NCI-H82 treated with DMSO at 0.1 percent for 48 hours (cell line): ENCODE measurements at regions not wholly inside any gene's neighbourhood (a gene's known extent, or its start where the extent isn't known, plus 50 kb on each side); places are given as distances from the start of the nearest gene placed in this dataset.
"Not testable (repeated sequence)": the region's sequence is repeated elsewhere in the genome, so short reads cannot be mapped to it uniquely, and the experiment has no call there.

ENCODE experiments used
- DNase-seq: peaks from one replicate; lab custom pipeline; 2025; ENCODE audit not compliant: unreplicated experiment; lab: John Stamatoyannopoulos, UW

DNA sequence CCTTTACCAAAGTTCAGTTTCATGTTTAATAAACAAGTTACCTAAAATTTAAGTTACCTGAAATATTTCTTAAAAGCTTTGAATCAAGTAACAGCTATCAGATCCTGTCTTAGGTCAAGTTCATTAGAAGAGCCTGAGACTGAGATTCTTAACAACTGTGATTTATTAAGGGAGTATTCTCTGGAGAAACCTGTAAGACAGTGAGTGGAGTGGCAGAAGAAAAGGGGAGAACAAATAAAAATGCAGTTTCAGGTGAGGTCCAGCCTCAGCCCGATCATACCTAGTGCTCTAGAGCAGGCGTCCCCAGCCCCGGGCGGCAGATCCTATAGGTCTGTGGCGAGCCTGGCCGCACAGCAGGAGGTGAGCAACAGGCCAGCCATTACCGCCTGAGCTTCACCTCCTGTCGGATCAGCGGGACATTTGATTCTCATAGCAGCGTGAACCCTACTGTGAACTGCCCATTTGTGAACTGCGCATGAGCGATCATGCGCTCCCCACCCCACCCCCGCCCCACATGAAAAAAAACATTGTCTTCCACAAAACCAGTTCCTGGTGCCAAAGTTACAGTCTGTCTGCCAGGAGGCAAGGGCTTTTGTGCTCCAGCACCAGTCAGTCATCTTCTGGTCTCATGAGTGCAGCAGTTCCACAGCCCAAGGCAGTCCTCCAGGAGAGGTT, 59.2 kb upstream of the ADGRB3 start:
- no peak for DNase-seq

DNA sequence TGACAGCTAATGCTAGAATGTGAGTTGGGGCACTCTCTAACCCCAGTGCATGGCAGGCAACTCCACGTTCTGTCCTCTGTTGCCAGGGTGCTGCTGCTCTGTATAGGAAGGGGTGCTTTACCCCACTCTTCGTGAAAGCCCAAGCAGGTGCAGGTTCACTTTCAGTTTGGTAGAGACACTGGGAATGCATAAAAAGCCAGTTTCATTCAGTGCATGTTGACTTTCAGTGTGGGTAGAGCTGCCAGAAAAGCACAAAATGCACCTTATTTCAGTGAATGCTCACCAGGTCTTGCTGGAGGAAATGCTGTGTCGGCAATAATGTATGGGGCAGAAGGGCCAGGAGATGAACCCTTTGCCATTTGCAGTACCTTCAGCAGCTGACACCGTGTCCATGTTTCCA, 62.1 kb upstream of the ADGRB3 start:
- DNase-seq: no peak

DNA sequence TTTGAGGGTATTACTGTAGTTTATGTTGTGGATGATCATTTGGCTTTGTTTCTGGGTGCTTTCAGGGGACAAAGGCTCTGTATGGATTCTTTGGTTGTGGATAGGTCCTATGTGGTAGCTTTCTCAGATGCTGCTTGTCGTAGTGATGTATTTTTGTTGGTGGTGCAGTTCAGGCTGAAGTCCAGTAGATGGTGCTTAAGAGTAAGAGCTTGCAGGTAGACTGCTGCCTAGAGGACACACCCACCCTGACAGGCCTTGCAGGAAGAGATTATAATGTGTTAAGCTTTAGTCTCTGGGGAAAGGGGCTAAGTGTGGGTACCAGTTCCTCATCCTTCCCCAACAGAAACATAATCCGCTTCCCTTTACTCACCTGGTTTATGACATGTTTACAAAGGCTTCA, 62.6 kb upstream of the ADGRB3 start:
- DNase-seq: peak; percentile 84

DNA sequence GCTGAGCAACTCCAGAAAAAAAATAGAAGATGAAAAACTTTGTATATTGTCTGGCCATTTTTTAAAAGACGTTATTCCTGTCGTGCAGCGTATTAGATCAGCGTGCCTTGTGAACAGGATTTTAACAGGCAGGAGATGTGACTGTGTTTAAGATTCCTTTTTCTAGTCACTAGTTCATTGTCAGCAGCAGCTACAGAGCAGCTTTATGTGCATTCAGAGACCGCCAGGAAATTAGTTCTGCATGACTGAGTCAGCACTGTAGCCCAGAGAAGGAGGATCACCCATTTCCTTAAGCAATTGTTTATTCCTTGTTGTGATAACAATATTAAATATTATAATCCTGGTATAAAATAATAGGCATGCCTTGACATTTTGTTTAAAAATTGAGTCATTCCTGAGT, 75.4 kb upstream of the ADGRB3 start:
- peak; percentile 71 for DNase-seq

DNA sequence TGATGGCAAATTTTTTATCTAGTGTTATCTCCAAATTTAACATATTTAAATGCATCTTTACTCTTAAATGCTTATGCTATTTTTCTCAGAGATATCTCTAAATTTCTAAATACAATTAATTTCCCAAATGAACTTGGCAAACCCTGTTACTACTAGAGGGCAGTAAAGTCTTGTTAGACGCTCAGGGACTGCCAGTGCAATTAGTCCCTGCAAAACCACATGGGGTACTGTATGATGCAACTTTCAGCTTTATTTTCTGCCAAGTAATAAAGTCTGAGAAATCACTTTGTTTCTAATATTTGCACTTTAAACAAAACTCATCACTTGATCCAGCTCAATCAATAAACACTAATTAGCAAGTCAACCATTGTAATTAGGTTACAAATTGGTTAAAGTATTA, 76.0 kb upstream of the ADGRB3 start:
- peak; percentile 27 for DNase-seq

DNA sequence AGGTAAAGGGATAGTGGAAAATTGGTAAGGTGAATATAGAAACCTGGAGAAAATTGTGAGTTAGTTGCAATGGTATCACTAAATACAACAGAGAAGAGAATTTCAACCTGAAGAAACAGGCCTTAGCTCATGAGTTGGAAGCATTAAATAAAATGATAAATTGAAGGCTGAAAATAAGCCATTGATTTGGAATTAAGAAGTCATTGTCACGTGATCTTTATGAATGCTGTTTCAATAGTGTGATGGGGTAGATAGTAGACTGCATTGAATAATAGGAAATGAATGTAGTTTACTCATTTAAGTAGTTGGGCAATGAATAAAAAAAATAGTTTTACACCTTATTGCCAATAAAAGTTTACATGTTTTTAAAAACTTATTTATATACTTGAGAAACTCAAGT, 88.5 kb upstream of the ADGRB3 start:
- DNase-seq: no peak

DNA sequence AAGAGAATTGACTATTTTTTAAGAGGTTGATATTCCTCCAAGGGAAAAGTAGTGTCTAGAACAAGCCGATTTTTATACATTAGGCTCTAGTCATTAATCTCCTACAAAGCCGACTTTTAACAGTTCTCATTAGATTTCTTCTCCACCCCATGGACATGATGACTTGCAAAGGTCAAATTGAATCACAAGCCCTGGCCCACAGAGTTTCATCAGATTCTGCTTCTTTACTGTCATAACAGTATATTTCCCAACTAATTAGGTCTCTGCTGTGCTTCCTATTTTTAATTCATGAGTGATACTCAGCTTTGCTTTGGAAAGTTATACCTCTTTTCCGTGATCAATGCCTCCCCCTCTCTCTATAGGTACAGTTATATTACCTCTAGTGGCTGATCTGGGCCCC, 90.6 kb upstream of the ADGRB3 start:
- no peak for DNase-seq

DNA sequence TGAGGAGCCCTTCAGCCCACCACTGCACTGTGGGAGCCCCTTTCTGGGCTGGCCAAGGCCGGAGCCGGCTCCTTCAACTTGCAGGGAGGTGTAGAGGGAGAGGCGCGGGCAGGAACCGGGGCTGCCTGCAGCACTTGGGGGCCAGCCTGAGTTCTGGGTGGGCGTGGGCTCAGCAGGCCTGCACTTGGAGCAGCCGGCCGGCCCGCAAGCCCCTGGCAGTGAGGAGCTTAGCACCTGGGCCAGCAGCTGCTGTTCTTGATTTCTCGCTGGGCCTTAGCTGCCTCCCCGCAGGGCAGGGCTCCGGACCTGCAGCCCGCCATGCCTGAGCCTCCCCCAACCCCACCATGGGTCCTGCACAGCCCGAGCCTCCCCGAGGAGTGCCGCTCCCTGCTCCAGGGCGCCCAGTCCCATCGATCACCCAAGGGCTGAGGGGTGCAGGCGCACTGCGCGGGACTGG, 101.7 kb upstream of the ADGRB3 start:
- no peak for DNase-seq

DNA sequence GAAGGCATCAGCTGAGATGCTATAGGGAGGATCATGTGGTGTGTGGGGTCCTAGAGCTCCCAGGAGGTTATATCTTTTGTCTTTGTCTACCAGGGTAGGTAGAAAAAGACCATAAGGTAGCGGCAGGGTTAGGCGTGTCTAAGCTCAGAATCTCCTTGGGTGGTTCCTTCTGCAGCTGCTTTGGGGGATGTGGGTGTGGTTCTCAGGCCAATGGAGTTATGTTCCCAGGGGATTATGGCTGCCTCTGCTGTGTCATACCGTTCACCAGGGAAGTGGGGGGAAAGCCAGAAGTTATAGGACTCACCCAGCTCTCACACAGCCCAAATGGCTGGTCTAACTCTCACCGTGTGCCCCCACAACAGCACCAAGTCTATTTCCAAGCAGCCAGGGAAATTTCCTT, 107.4 kb upstream of the ADGRB3 start:
- DNase-seq: no peak

DNA sequence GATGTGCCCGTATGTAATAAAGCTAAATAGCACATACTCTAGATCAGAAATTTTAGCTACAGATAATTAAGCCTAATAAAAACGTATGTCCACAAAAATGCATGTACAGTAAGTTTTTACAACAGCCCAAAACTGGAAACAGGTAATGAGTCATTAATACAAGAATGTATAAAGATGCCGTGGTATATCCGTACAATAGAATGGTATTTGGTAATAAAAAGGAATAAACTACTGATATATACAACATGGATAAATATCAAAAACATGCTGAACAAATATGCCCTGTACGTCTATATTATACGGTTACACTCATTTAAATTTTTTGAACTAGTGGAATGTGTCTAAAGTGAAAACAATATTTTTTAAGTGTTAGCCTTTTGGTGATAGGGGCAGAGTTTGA, 128.2 kb upstream of the ADGRB3 start:
- DNase-seq: no peak

DNA sequence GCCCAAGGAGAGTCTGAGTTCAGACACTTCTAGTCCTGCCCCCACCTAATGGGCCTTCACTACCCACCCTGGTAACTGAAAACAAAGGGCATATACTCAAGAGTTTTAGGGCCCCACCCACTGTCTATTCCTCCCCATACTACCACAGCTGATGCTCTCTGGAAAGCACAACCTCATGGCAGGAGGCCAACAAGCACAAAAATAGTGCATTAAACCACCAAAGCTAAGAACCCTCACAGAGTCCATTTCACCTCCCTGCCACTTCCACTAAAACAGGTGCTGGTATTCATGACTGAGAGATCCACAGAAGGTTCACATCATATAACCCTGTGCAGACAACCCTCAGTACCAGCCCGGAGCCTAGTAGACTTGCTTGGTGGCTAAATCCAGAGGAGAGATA, 132.1 kb upstream of the ADGRB3 start:
- no peak for DNase-seq

DNA sequence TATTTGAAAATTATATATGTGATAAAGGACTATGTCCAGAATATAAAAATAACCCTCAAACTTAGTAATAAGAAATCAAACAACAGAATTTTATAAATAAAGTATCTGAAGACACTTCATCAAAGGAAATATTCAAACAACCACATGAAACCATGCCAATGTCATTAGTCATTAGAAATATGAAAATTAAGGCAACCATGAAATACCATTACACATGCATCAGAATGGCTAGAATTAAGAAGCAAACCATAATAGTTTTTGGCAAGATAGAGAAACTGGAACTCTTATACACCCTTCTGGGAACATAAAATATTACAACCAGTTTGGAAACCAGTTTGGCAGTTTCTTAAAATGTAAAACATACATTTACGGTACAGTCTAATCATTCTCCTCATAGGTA, 137.2 kb upstream of the ADGRB3 start:
- DNase-seq: no peak

DNA sequence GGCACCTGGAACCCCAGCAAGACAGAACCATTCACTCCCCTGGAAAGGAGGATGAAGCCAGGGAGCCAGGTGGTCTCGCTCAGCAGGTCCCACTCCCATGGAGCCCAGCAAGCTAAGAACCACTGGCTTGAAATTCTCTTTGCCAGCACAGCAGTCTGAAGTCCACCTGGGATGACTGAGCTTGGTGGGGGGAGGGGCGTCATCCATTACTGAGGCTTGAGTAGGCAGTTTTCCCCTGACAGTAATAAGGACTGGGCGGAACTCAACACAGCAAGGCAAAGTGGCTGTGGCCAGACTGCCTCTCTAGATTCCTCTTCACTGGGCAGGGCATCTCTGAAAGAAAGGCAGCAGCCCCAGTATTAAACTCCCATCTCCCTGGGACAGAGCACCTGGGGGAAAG, 140.2 kb upstream of the ADGRB3 start:
- not testable (repeated sequence) for DNase-seq

DNA sequence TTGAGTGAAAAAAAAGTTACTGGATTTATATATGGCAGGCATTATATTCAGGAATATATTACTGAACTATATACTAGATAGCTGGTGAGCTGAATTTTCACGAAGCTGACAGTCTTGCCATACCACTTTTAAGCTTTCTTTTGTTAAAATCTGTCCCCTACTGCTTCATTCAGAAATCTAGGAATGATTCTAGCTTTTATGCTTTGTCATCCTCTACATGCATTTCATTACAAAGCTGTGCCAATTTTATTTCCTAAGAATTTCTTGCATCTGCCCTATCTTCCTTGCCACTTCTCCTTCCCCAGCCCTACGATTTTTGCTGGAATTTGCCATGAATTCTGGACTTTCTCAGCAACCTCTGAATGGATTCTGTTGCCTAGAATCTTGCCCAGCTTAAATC, 158.5 kb upstream of the ADGRB3 start:
- no peak for DNase-seq

DNA sequence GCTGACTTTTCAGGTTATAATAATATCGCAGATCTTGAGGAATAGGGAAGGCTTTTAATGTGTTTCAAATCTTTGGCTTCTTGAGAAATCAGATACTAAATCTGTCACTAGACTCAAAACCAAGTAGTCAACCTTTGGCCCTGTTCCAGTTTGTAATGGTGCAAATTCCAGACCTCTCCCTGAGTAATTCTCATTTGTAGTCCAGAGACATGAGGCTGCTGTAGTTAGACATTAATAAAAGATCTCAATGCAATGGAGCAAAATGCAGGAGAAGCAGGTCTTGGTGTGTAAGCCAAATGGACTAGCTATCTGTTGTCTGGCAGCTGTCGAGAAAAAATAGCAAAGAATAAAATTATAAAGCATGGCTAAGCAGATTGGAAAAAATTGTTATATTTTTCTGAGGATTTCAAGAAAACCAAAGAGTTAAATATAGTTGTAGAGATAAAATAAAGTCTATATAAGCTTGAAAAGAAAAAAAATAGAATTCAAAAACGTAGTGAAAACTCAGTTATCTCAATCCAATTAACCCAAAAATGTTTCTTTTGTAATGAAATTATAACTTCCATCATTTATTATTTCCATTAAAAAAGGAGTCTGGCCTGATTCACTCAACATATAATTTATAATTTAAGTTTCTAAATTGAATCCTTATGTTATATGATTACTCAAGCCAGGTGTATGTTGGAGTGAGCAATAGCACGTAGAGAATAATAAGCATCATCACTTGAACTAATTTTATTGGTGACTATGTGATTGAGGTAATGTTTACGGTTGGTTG, 161.5 kb upstream of the ADGRB3 start:
- DNase-seq: no peak

DNA sequence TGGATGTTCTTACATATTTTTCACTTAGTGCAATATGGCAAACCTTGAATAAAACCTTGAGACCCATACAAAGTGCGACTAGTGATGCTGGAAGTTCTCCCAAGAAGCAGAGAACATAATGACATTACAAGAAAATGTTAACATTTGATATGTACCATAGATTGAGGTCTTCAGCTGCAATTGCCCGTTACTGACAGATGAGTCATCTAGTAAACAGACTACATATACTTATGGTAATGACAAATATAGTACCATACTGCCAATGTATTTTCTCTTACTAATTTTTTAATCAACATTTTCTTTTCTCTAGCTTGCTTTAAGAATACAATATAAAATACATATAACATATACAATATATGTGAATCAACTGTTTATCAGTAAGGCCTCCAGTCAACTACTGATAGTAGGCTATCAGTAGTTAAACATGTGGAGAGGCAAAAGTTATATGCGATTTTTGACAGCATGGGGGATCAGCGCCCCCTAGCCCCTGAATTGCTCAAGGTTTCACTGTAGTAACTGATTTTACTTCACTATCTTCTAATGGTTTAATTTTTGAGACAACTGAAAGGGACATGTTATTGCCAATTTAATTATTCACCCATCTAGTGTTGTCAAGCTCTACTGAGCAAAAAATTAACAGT, 166.7 kb upstream of the ADGRB3 start:
- no peak for DNase-seq

DNA sequence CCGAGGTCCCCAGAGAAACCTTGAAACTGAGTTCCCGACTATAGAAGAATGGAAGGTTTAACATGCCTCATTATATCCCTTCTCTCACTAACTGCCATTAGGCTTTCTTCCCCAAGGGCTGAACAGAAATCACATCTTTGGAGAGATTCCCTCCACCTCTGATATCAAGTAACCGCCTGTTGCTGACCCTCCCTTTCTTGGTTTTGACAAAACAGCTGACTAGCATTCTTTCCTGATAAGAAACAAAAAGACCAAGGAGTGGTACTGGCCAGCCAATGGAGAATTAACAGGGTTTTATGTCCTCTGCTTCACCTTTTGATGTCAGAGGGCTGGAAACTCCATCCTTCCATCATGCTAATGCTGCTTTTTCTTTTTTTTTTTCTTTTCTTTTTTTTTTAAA, 176.6 kb upstream of the ADGRB3 start:
- no peak for DNase-seq

DNA sequence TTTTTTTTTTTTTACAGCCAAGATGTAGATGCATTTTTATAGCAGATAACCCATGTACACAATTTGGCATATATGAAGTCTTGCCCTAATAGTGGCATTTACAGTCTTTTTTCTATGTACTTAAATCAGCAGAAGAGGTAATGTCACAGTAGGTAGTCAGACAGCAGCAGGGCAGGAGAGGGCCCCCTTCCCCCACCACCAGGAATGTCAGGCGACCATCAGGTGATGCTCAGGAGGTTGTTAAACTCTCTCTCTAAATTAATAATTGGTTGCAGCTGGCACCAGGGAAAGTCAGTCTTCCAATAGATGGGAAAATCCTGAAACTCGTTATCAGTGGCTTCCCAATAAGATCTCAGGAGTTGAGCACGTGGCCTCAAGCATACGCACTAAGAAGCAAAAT, 188.0 kb upstream of the ADGRB3 start:
- DNase-seq: no peak

DNA sequence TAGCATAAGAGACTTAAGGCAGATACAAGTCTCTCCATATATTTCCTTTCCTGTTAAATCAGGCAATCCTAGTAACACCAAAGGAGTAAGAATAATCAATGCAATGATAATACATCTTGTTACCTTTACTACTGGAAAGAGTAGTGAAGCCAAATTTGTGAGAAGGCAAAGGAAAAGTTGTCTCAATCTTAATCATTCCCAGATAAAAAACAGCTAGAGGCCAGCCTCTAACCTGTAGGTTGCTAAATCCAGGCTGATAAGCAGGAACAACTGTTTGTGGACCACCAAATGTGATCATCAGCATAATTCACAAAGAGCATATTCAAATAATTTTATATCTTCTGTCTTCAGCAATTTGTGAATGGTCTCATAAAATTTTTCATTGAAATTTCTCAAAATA, 189.2 kb upstream of the ADGRB3 start:
- DNase-seq: no peak

DNA sequence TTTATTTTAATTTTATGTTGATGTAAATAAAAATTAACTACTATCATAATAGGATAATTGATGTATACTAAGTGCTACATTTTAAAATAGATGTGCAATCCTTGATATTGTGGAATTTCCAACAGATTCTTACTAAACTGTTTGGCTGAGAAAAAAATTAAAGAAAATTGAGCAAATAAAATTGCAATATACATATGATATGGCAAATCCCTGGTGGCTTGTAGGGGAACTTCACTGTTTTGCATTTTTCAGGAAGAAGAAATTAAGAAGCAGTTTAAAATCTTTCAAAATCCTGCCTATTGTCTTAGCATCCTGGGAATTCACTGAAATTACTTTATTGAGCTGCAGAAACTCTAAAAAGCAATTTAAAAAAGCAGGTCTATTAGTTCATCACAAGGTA, 191.4 kb upstream of the ADGRB3 start:
- no peak for DNase-seq

DNA sequence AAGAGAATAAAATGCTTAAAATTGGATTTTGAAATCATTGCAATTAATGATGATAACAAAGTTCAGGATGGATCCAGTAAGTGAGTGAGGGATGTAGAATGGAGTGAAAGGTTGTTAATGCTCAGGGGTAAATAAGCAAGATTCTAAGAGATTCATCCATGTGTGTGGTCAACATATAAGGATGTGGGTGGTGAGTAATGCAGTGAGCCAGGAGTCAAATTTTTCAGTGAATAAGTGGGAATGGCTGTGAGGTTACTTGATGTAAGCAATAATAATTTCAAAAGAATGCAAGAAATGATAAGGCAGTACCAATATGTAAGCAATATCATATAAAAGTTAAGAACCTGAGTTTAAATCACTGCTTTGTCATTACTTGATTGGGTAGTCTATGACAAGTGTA, 207.5 kb upstream of the ADGRB3 start:
- DNase-seq: no peak

DNA sequence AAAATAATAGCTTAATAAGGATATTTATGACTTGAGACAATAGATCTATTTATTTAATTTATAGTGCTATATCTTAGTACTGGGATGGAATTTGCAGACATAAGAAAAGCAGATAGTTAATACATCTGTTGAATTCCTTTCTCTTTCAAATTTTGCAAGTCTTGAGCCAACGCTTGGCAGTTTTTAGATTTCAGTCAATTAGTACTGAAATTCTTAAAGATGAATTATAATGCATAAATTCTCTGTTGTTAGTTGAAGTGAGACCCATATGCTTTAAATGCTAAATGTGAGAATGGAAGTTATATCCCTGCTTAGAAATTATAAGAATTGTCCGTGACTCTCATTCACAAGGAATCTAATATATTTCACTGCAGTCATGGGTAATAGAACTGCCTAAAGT, 225.1 kb upstream of the ADGRB3 start:
- no peak for DNase-seq
